HG03159 (cell line): ENCODE measurements at regions not wholly inside any gene's neighbourhood (a gene's known extent, or its start where the extent isn't known, plus 50 kb on each side); places are given as distances from the start of the nearest gene placed in this dataset.

ENCODE experiments used
- ATAC-seq: cut with Tn5 transposase; IDR thresholded peaks from one replicate; pipeline ENCODE4 v1.9.1; 2021; ENCODE audit warnings: mild to moderate bottlenecking, moderate library complexity; ENCODE audit not compliant: unreplicated experiment

DNA sequence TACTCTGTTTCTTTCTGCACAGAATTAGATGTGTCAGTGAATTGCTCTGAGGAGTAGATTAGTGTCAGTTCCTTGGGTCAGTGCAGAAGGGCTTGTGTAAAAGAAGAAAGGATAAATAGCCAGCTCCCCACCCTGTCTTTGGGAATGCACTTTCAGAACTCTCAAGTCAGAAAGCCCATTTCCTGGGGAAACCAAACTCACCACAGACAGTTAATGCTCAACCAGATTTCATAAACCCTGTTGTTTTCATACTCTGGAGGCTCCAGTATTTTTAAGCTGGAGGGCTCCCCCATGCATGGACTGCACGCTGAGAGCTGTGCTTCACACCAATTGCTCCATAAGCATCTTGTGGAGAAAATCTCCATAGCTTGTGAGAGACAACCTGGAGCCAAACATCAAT, 449.7 kb downstream of the CDH26 start:
- no peak for ATAC-seq

DNA sequence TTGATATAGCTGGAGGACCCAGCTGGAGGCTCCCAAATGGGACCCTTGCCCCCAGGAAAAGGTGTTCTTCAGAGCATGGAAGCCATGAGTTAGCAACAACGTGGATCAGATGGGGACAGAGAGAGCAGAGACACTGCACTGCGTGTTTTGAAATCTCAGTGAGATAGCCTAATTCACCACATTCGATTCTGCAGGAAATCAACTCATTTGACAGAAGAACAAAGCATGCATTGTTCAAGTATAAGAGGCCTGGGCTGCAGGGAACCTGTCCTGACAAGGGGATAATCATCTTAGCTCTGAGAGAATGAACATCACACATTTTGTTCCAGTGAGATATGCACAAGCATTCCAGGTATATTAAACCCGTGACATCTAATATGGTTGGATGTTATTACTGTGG, 450.2 kb downstream of the CDH26 start:
- ATAC-seq = no peak

GRCh38 chr20:60410618-60411264, 452.5 kb downstream of the CDH26 start:
- no peak for ATAC-seq

GRCh38 chr20:60411813-60412212, 453.6 kb downstream of the CDH26 start:
- no peak for ATAC-seq

GRCh38 chr20:60420676-60421229, 462.5 kb downstream of the CDH26 start:
- ATAC-seq = no peak

DNA sequence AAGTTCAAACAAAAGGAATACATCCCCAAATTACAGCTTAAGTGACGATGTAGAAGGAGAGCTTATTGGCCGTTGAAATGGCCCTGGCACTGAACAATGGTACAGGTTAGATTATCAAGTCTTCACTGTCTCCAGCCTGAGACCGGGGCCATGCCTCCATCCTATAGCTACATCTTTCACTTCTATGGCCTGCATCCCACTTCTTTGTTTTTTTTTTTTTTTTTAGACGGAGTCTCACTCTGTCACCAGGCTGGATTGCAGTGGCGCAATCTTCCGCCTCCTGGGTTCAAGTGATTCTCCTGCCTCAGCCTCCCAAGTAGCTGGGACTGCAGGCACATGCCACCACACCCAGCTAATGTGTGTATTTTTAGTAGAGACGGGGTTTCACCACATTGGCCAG, 464.6 kb downstream of the CDH26 start:
- ATAC-seq = no peak

- ATAC-seq = no peak
Measured at GRCh38 chr20:60424267-60424902, 466.2 kb downstream of the CDH26 start.

DNA sequence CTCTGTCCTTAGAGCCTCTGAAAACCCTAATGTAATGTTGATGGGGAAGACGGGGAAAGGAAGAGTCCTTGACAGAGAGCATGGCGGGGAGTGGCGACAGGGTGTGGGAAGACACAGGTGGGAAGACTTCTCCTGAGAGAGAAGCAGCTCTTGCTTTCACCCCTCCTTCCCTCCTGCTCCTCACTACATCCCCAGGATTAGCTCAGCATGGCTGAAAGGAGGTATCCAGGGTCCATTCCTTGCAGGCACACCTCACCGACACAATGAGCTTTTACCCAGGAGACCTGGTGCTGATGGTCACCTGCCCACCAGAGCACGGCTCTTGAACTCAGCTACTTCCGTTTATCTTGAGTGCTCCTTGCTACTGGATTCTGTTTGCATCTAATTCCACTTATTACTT, 469.3 kb downstream of the CDH26 start:
- ATAC-seq = no peak

- no peak for ATAC-seq
Measured at GRCh38 chr20:60428651-60429050, 470.4 kb downstream of the CDH26 start.

GRCh38 chr20:60430516-60431001, 472.3 kb downstream of the CDH26 start:
- no peak for ATAC-seq

- no peak for ATAC-seq
Measured at GRCh38 chr20:60431349-60431748, 473.1 kb downstream of the CDH26 start.

DNA sequence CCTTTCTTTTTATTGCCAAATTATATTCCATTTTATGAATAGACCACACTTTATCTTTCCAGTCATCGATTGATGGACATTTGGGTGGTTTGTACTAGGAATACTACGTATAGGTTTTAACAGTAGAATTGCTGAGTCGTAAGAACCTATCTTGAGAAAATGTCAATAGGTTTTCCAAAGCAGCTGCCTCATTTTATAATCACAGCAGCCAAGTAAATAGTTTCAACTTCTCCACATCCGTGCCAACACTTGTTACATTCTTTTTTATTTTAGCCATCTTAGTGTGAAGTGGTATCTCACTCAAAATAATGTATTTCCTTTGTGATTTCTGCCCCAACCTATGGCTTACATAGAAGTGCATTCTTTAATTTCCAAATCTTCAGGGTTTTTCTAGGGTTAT, 479.2 kb downstream of the CDH26 start:
- ATAC-seq = no peak

DNA sequence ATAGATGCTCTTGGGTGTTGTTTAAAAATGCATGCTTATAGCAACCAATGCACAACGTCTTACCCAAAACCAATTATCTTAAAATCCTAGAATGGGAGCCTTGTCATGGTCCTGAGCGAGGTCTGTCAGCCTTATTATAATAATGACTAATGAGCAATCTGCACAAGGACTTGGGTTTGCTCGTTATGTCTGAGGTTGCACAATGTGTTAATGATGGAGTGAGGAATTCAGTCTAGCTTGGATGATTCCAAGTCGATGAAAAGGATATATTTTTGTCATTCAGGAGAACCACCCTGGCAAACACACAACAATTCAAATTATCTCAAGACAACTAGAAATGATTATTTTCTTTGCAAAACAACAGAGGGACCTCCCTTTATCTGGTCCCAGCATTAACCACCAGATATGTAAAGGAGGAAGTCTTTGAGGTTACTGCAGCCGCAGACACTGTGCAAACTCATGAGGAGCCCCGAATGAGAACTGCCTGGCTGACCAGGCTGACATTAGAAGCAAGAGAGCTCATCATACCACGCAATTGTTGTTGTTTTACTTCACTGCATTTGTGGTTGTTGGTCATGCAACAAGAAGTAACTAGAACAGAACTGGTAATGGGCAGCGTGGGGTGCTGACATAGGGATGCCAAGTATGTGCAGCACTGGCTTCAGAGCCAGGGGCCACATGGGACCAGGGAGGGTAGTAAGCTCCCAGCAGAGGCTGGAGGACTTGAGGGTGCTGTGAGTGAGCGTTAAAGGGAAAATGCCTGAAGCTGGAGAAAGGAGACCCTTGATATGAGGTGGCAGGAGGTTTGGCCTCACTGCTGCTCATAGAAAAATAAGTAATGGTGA, 488.3 kb downstream of the CDH26 start:
- ATAC-seq = no peak

DNA sequence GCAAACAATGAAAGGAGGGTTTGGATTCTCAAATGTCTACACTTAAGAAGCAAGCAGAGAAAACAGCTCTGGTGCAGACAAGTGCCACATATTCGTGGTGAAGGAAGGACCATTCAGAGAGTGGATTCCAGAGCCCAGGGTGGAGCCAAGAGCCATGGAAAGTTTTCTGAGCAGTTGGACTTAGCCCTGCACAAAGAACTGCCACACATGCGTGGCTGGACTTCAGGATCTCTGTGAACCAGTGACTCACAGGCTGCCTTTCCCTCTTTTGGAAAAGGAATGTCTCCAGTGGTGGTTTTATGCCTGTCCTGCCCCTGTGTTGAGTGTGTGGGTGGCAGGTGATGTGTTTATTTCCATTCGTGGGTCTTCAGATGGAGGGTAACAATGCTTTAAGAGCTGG, 489.5 kb downstream of the CDH26 start:
- ATAC-seq = no peak

DNA sequence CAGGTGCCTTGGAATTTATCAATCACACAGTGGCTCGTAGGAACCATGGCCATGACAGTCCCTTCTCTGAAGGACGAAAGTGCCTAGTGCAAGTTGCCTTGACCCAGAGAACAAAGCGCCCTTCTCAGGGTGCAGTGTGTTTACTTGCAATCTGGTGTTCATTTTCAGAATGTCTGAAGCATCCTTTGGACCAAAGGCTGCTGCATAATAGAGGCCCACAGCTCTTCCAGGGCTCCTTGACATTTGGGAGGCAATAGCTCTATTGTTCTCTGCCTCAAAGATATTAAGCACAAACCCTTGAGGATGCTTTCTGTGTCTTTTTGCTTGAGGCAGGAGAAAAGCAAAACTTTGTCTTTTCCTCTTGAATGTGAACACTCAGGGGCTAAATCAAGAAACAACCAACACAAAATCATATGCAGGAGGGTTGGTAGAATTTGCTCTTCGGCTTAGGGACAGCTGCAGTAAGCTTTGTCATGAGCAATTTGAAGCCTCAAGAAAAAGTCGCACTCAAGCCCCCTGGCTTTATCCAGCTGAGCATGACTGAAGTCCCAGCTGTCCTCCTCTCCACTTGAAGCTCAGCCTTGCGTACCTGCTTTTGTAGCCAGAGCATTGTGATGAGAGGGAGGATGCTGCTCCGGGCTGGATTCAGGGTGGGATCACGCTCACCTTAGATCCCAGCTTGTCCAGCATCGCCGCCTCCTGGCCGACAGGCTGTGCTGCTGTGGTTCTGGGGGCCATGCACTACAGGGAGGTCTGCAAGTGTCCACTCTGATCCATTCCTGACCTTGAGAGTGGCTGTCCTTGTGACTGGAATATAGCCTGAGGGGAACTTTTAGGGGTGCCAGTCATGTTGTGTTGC, 495.4 kb downstream of the CDH26 start:
- no peak for ATAC-seq

DNA sequence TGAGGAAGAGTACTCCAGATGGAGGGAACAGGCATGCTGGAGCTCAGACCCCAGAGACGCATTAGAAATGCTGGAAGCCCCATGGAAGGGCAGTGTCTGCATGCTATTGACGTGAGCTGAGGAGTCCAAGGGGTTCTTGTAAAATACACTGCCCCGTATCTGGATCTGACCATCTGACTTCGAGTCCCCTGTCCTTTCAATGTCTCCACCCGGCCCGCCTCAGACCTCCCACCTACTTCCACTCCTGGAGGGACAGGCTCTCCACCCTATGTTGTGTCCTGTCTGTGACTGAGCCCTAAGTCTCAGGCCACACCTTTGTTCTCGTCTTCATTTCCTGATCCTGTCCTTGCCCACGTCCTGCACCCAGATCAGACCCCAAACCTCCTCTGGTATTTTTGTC, 496.3 kb downstream of the CDH26 start:
- ATAC-seq = no peak

- ATAC-seq = no peak
Measured at GRCh38 chr20:60455272-60455671, 497.0 kb downstream of the CDH26 start.

DNA sequence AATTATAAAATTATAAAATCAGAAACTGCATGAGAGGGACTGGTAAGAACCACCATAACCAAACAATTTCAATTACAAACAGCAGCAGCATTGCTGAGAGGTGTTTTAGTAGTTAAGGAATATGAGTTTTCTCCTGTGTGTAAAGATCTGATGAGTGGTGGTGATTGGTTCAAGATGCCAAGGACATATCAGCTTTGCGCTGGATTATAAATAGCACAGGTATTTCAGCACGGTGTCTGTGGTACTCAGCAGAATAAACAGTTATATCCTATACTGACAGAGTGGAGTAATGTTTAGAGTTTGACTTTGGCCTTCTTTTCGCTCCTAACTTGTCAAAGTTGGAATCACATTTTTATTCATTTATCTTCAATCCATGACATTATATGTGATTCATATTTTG, 501.0 kb downstream of the CDH26 start:
- no peak for ATAC-seq

DNA sequence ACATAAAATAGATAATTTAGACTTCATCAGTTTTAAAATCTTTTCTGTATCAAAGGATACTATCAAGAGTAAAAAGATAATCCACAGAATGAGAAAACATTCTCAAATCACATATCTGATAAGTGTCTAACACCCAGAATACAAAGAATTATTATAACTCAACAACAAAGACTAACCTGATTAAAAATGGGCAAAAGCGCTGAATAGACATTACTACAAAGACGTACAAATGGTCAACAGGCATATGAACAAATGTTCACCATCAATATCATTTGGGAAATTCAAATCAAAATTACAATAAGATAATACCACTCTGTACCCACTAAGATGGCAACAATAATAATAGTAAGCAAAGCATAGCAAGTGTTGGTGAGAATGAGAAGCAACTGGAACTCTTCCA, 503.8 kb downstream of the CDH26 start:
- no peak for ATAC-seq

- ATAC-seq = no peak
Measured at GRCh38 chr20:60463798-60464197, 505.6 kb downstream of the CDH26 start.

- ATAC-seq = no peak
Measured at GRCh38 chr20:60465439-60465838, 507.2 kb downstream of the CDH26 start.
